ENCODE measurements at regions not wholly inside any gene's neighbourhood (a gene's known extent, or its start where the extent isn't known, plus 50 kb on each side); places are given as distances from the start of the nearest gene placed in this dataset.
"Not testable (repeated sequence)": the region's sequence is repeated elsewhere in the genome, so short reads cannot be mapped to it uniquely, and the experiment has no call there.

GRCh38 chrX:35499071-35499862, 298.9 kb upstream of the MAGEB16 start:
- no peak overlapping the region for H3K27ac Mint-ChIP-seq
- no peaks in the 10 kb centered on the region for H3K36me3 Mint-ChIP-seq (ENCODE audit: low read depth)
- no peaks in the 10 kb centered on the region for H3K4me1 Mint-ChIP-seq (ENCODE audit: low read depth)
- no peaks in the 10 kb centered on the region for H3K27me3 Mint-ChIP-seq (ENCODE audit: insufficient read depth)
- H3K9me3 Mint-ChIP-seq = peaks cover 8% of the 10 kb centered on the region
- no peak overlapping the region for H3K4me3 Mint-ChIP-seq
- DNase-seq = no peak
- TF ChIP-seq, protein P1, sequence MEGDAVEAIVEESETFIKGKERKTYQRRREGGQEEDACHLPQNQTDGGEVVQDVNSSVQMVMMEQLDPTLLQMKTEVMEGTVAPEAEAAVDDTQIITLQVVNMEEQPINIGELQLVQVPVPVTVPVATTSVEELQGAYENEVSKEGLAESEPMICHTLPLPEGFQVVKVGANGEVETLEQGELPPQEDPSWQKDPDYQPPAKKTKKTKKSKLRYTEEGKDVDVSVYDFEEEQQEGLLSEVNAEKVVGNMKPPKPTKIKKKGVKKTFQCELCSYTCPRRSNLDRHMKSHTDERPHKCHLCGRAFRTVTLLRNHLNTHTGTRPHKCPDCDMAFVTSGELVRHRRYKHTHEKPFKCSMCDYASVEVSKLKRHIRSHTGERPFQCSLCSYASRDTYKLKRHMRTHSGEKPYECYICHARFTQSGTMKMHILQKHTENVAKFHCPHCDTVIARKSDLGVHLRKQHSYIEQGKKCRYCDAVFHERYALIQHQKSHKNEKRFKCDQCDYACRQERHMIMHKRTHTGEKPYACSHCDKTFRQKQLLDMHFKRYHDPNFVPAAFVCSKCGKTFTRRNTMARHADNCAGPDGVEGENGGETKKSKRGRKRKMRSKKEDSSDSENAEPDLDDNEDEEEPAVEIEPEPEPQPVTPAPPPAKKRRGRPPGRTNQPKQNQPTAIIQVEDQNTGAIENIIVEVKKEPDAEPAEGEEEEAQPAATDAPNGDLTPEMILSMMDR (IDR thresholded peaks at IDR 0.05) = no peak

GRCh38 chrX:35507701-35508100, 290.4 kb upstream of the MAGEB16 start:
- TF ChIP-seq, protein P1 (IDR thresholded peaks at IDR 0.05) = no peak
- Mint-ChIP-seq H3K4me1 (ENCODE audit: low read depth) (no peaks in the 10 kb centered on the region), H3K27me3 (ENCODE audit: insufficient read depth) (no peaks in the 10 kb centered on the region), H3K9me3 (peaks cover 4% of the 10 kb centered on the region; the same call in 1 of the 2 replicates), H3K4me3 (no peak overlapping the region), H3K27ac (no peak overlapping the region), H3K36me3 (ENCODE audit: low read depth) (no peaks in the 10 kb centered on the region)
- DNase-seq = no peak

- not testable (repeated sequence) for DNase-seq; H3K4me3 Mint-ChIP-seq; H3K36me3 Mint-ChIP-seq (ENCODE audit: low read depth); H3K4me1 Mint-ChIP-seq (ENCODE audit: low read depth); H3K27ac Mint-ChIP-seq; H3K27me3 Mint-ChIP-seq (ENCODE audit: insufficient read depth)
- peaks cover 16% of the 10 kb centered on the region for H3K9me3 Mint-ChIP-seq
Measured at GRCh38 chrX:35548003-35548402, 250.1 kb upstream of the MAGEB16 start.

DNA sequence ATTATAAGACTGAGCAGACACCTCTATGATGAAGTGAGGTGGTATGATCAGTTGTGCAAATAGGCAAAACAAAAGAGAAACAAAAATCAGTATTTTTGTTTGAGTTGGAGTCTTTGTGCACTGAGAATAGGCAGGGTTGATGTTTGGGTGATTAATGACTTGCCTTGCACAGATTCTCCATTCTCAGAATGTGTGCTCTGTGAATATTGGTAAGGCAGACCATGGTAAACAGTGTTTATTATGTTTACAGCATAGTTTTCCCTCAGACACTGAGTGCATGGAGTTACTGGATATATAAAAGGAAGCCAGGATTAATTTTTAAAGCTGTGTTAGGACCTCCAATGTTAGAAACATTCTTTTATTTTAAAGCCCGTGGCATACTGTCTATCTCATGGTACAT, 240.2 kb upstream of the MAGEB16 start:
- TF ChIP-seq, protein P1 (IDR thresholded peaks at IDR 0.05) = no peak
- Mint-ChIP-seq H3K27me3 (ENCODE audit: insufficient read depth) (no peaks in the 10 kb centered on the region), H3K27ac (no peak overlapping the region), H3K9me3 (no peaks in the 10 kb centered on the region; the same call in none of the 2 replicates), H3K4me3 (no peak overlapping the region), H3K4me1 (ENCODE audit: low read depth) (no peaks in the 10 kb centered on the region), H3K36me3 (ENCODE audit: low read depth) (no peaks in the 10 kb centered on the region)
- no peak for DNase-seq

GRCh38 chrX:35561985-35562384, 236.2 kb upstream of the MAGEB16 start:
- TF ChIP-seq, protein P1 (IDR thresholded peaks at IDR 0.05) = no peak
- DNase-seq = no peak
- no peak overlapping the region for H3K27ac Mint-ChIP-seq
- H3K9me3 Mint-ChIP-seq = no peaks in the 10 kb centered on the region
- H3K36me3 Mint-ChIP-seq (ENCODE audit: low read depth) = no peaks in the 10 kb centered on the region
- H3K27me3 Mint-ChIP-seq (ENCODE audit: insufficient read depth) = no peaks in the 10 kb centered on the region
- H3K4me3 Mint-ChIP-seq = no peak overlapping the region
- no peaks in the 10 kb centered on the region for H3K4me1 Mint-ChIP-seq (ENCODE audit: low read depth)

GRCh38 chrX:35562395-35562794, 235.7 kb upstream of the MAGEB16 start:
- Mint-ChIP-seq H3K36me3 (ENCODE audit: low read depth) (no peaks in the 10 kb centered on the region), H3K9me3 (no peaks in the 10 kb centered on the region), H3K27ac (no peak overlapping the region), H3K27me3 (ENCODE audit: insufficient read depth) (no peaks in the 10 kb centered on the region), H3K4me3 (no peak overlapping the region), H3K4me1 (ENCODE audit: low read depth) (no peaks in the 10 kb centered on the region)
- TF ChIP-seq, protein P1 (IDR thresholded peaks at IDR 0.05) = no peak
- no peak for DNase-seq
